IMR-90 (cell line): ENCODE measurements at regions not wholly inside any gene's neighbourhood (a gene's known extent, or its start where the extent isn't known, plus 50 kb on each side); places are given as distances from the start of the nearest gene placed in this dataset.

Source experiments
- ATAC-seq: fragments of 200-7000 bp; cut with Tn5 transposase; 2 replicates; pipeline ENCODE4 v1.9.1; 2020; ENCODE audit warnings: low read depth, mild to moderate bottlenecking, moderate library complexity
- BruUV-seq: library from RNA; stranded (reverse); fragments of 400-500 nt; replicated peaks from 2 replicates; lab custom pipeline; 2021; lab: Mats Ljungman, UMichigan
- CTCF ChIA-PET: fragments of 300-600 bp; formaldehyde crosslinking; extraction: SDS; loops from one replicate; lab custom pipeline; 2021; ENCODE audit warnings: antibody characterized with exemption; lab: Yijun Ruan, JAX
- POLR2A ChIA-PET: fragments of 300-600 bp; sonication (Branson Sonifier 250); formaldehyde crosslinking; loops from one replicate; lab custom pipeline; 2022; ENCODE audit warnings: antibody characterized with exemption; ENCODE audit not compliant: unreplicated experiment; lab: Charles Lee
- DNase-seq: peaks from one replicate; pipeline ENCODE4 v3.0.0; 2013
- H2AFZ ChIP-seq: replicated peaks from 2 replicates; pipeline ENCODE3; 2013; ENCODE audit warnings: low read length, mild to moderate bottlenecking; ENCODE audit not compliant: poor library complexity
- H2AK5ac ChIP-seq: 2 replicates; pipeline ENCODE4 v1.6.1; 2013; ENCODE audit warnings: low read depth, low read length, inconsistent platforms
- H2AK9ac ChIP-seq: replicated peaks from 2 replicates; pipeline ENCODE3; 2013; ENCODE audit warnings: mild to moderate bottlenecking, low read depth, low read length, moderate library complexity; ENCODE audit not compliant: poor library complexity
- H2BK120ac ChIP-seq: 2 replicates; pipeline ENCODE4 v1.6.1; 2013; ENCODE audit warnings: low read depth, low read length, inconsistent platforms
- H2BK15ac ChIP-seq: 3 replicates; pipeline ENCODE4 v1.6.1; 2013; ENCODE audit warnings: low read depth, low read length, inconsistent platforms
- H2BK20ac ChIP-seq: 2 replicates; pipeline ENCODE4 v1.6.1; 2013; ENCODE audit warnings: low read depth, mild to moderate bottlenecking, inconsistent platforms, low read length, moderate library complexity
- H2BK5ac ChIP-seq: 2 replicates; pipeline ENCODE4 v1.6.1; 2013; ENCODE audit warnings: mild to moderate bottlenecking, low read depth, low read length, inconsistent platforms; ENCODE audit not compliant: poor library complexity, severe bottlenecking
- H3K14ac ChIP-seq: replicated peaks from 2 replicates; pipeline ENCODE4 v1.6.1; 2013; ENCODE audit warnings: low read depth, low read length, inconsistent platforms
- H3K18ac ChIP-seq: 2 replicates; pipeline ENCODE4 v1.6.1; 2013; ENCODE audit warnings: low read depth, low read length, control low read depth
- H3K23ac ChIP-seq: 2 replicates; pipeline ENCODE4 v1.6.1; 2013; ENCODE audit warnings: low read depth, low read length, inconsistent platforms
- H3K27ac ChIP-seq: 2 replicates; pipeline ENCODE4 v1.5.1; 2013; ENCODE audit warnings: mild to moderate bottlenecking, control low read depth, low read length; ENCODE audit not compliant: insufficient read depth
- H3K27me3 ChIP-seq: 2 replicates; pipeline ENCODE4 v1.6.1; 2013; ENCODE audit warnings: low read length; ENCODE audit not compliant: control insufficient read depth, insufficient read depth
- H3K36me3 ChIP-seq: 2 replicates; pipeline ENCODE4 v1.6.1; 2013; ENCODE audit warnings: low read length, mixed read lengths; ENCODE audit not compliant: control insufficient read depth, insufficient read depth
- H3K4ac ChIP-seq: 2 replicates; pipeline ENCODE4 v1.6.1; 2013; ENCODE audit warnings: low read depth, low read length, inconsistent platforms
- H3K4me1 ChIP-seq: 2 replicates; pipeline ENCODE4 v1.6.1; 2013; ENCODE audit warnings: low read length, mixed read lengths; ENCODE audit not compliant: control insufficient read depth, insufficient read depth
- H3K4me2 ChIP-seq: 2 replicates; pipeline ENCODE4 v1.6.1; 2013; ENCODE audit warnings: low read depth, mild to moderate bottlenecking, control low read depth, low read length, moderate library complexity
- H3K4me3 ChIP-seq: 2 replicates; pipeline ENCODE4 v1.5.1; 2013; ENCODE audit warnings: low read depth, mild to moderate bottlenecking, control low read depth, low read length, moderate library complexity; ENCODE audit not compliant: insufficient read depth
- H3K56ac ChIP-seq: 2 replicates; pipeline ENCODE4 v1.6.1; 2013; ENCODE audit warnings: low read length, inconsistent platforms; ENCODE audit not compliant: insufficient read depth; ENCODE audit errors: extremely low read depth
- H3K79me1 ChIP-seq, 2 experiments: 2 replicates each; pipeline ENCODE4 v1.6.1; 2013; ENCODE audit warnings: low read length in 2 of 2, inconsistent platforms in 1 of 2, low read depth in 1 of 2
- H3K9ac ChIP-seq: 2 replicates; pipeline ENCODE4 v1.6.1; 2013; ENCODE audit warnings: low read depth, low read length, control low read depth
- H3K9me1 ChIP-seq: 2 replicates; pipeline ENCODE4 v1.6.1; 2013; ENCODE audit warnings: low read length, inconsistent platforms; ENCODE audit not compliant: insufficient read depth
- H3K9me3 ChIP-seq: 2 replicates; pipeline ENCODE4 v1.6.1; 2013; ENCODE audit warnings: low read length; ENCODE audit not compliant: control insufficient read depth, insufficient read depth
- H4K20me1 ChIP-seq: 2 replicates; pipeline ENCODE4 v1.6.1; 2013; ENCODE audit warnings: low read length, inconsistent platforms; ENCODE audit not compliant: insufficient read depth
- H4K5ac ChIP-seq: 2 replicates; pipeline ENCODE4 v1.6.1; 2013; ENCODE audit warnings: mild to moderate bottlenecking, low read depth, low read length, control low read depth
- H4K8ac ChIP-seq, 2 experiments: 2 replicates each; pipeline ENCODE4 v1.6.1; 2013; ENCODE audit warnings: low read depth in 2 of 2, low read length in 2 of 2, control low read depth in 1 of 2, inconsistent platforms in 1 of 2
- H4K91ac ChIP-seq: 2 replicates; pipeline ENCODE4 v1.6.1; 2013; ENCODE audit warnings: low read depth, low read length, inconsistent platforms; ENCODE audit not compliant: insufficient read depth
- BHLHE40 ChIP-seq: fragments of 150-350 bp; IDR thresholded peaks from 2 replicates; pipeline ENCODE4 v1.6.1; 2016; ENCODE audit warnings: mild to moderate bottlenecking, low read depth, low read length
- CEBPB ChIP-seq: IDR thresholded peaks from 2 replicates; pipeline ENCODE4 v1.6.1; 2012; ENCODE audit warnings: low read depth, low read length, improper control_type of control experiment
- CHD1 ChIP-seq: IDR thresholded peaks from 2 replicates; pipeline ENCODE4 v1.6.1; 2012; ENCODE audit warnings: low read depth, low read length, improper control_type of control experiment
- FOS ChIP-seq: fragments of 150-350 bp; IDR thresholded peaks from 2 replicates; pipeline ENCODE4 v1.6.1; 2016; ENCODE audit warnings: low read depth, low read length
- MAFK ChIP-seq: IDR thresholded peaks from 2 replicates; pipeline ENCODE4 v1.6.1; 2012; ENCODE audit warnings: low read depth, low read length, improper control_type of control experiment
- MAZ ChIP-seq: IDR thresholded peaks from 2 replicates; pipeline ENCODE4 v1.6.1; 2012; ENCODE audit warnings: low read depth, mild to moderate bottlenecking, low read length, improper control_type of control experiment, moderate library complexity, borderline replicate concordance
- MXI1 ChIP-seq: IDR thresholded peaks from 2 replicates; pipeline ENCODE4 v1.6.1; 2012; ENCODE audit warnings: low read depth, mild to moderate bottlenecking, low read length, moderate library complexity, borderline replicate concordance
- NFE2L2 ChIP-seq: fragments of 150-350 bp; IDR thresholded peaks from 2 replicates; pipeline ENCODE4 v1.6.1; 2016; ENCODE audit warnings: low read depth, mild to moderate bottlenecking, low read length
- POLR2A ChIP-seq: IDR thresholded peaks from 2 replicates; pipeline ENCODE4 v1.6.1; 2012; ENCODE audit warnings: mild to moderate bottlenecking, low read depth, low read length
- RAD21 ChIP-seq: IDR thresholded peaks from 2 replicates; pipeline ENCODE4 v1.6.1; 2012; ENCODE audit warnings: low read length, improper control_type of control experiment
- RCOR1 ChIP-seq: IDR thresholded peaks from 2 replicates; pipeline ENCODE4 v1.6.1; 2012; ENCODE audit warnings: mild to moderate bottlenecking, low read length, improper control_type of control experiment; ENCODE audit not compliant: insufficient replicate concordance
- RFX5 ChIP-seq: IDR thresholded peaks from 2 replicates; pipeline ENCODE4 v1.8.0; 2012; ENCODE audit warnings: low read depth, mild to moderate bottlenecking, low read length, moderate library complexity
- SMC3 ChIP-seq: fragments of 150-350 bp; IDR thresholded peaks from 2 replicates; pipeline ENCODE4 v1.6.1; 2016; ENCODE audit warnings: low read depth, mild to moderate bottlenecking, antibody characterized with exemption, low read length, moderate library complexity
- WGBS, 2 experiments: methylation state at CpG; one replicate each; pipeline versions ENCODE4 v1.1.5 to v1.1.7; 2013; ENCODE audit warnings: missing lambda C conversion rate in 2 of 2; ENCODE audit not compliant: insufficient read length in 1 of 2; ENCODE audit errors: extremely low coverage in 2 of 2; 5-methylcytosine and 5-hydroxymethylcytosine counted together
- dilution Hi-C: fragments of 300-500 bp; cut with HindIII; formaldehyde crosslinking; loops from one replicate; pipeline ENCODE4 v1.14.3; 2018; ENCODE audit warnings: low sequenced_read_pairs; ENCODE audit not compliant: unreplicated experiment
- in situ Hi-C: fragments of 300-500 bp; cut with MboI; formaldehyde crosslinking; loops from 3 replicates; pipeline ENCODE4 v1.14.3; 2019; ENCODE audit warnings: low sequenced_read_pairs, inconsistent platforms, mixed read lengths
- intact Hi-C: fragments of 100-400 bp; cut with micrococcal nuclease; formaldehyde crosslinking; loops from 2 replicates; pipeline ENCODE4 v1.10.0; 2022
- TF ChIP-seq, protein P1 (sequence below): conservative IDR thresholded peaks from 2 replicates; pipeline ENCODE4 v1.5.1; 2012; ENCODE audit warnings: mild to moderate bottlenecking, low read depth, low read length, improper control_type of control experiment
- TF ChIP-seq, protein P2 (sequence below): fragments of 150-350 bp; IDR thresholded peaks from 2 replicates; pipeline ENCODE4 v1.6.1; 2016; ENCODE audit warnings: low read depth, mild to moderate bottlenecking, low read length, moderate library complexity, borderline replicate concordance
- TF ChIP-seq, protein P3 (sequence below): fragments of 150-350 bp; IDR thresholded peaks from 2 replicates; pipeline ENCODE4 v1.6.1; 2017; ENCODE audit warnings: mild to moderate bottlenecking, antibody characterized with exemption, low read length, low read depth

DNA sequence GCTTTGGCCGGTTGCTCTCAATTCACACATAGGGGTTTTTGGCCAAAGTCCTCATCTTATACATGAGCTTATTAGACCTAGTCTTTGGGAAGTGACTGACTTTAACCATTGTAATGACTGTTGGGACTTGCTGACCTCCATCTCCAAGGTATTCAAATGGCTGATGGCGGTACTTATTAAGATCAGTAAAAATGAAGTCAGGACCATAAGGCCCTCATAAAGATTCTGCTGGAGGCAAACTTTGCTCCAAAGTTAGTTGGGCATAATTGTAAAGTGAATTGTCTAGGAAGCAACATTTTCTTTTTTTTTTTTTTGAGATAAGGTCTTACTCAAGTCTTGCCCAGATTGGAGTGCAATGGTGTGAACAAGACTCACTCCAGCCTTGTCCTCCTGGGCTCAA lies 76.3 kb upstream of the MKLN1 start:
- no peak overlapping the region; the same call in 1 of the 2 replicates for H2AK5ac ChIP-seq
- no TSS peak for BruUV-seq
- H2BK20ac ChIP-seq, result no peak overlapping the region
- H3K9me3 ChIP-seq, result peaks cover 11% of the 10 kb centered on the region
- DNase-seq (no peak), ATAC-seq (no peak)
- H4K8ac ChIP-seq, result no peak overlapping the region
- intact Hi-C loops (no loop called here), dilution Hi-C loops (no loop called here), in situ Hi-C loops (no loop called here)
- H3K4me2 ChIP-seq, result no peak overlapping the region
- no peak overlapping the region for H2BK5ac ChIP-seq
- no peak overlapping the region for H3K56ac ChIP-seq
- no peak overlapping the region for H4K91ac ChIP-seq
- no peak overlapping the region for H3K14ac ChIP-seq
- peaks cover 13% of the 10 kb centered on the region for H3K4me1 ChIP-seq
- H3K79me1 ChIP-seq, result no peaks in the 10 kb centered on the region
- H3K27ac ChIP-seq, result no peak overlapping the region
- no peak overlapping the region for H2AFZ ChIP-seq
- H3K4me3 ChIP-seq, result no peak overlapping the region
- no peak overlapping the region for H3K9ac ChIP-seq
- no peaks in the 10 kb centered on the region for H3K27me3 ChIP-seq
- peaks cover 11% of the 10 kb centered on the region for H3K9me1 ChIP-seq
- CTCF ChIA-PET, result interaction anchor here (1.1 kb wide), 1 partner anchor 16 kb away, joined by 3 read pairs; no protein-coding TSS in a partner anchor
- TF ChIP-seq CHD1, result no peak
- no peak for TF ChIP-seq FOS
- no peak for TF ChIP-seq MXI1
- TF ChIP-seq RFX5, result no peak
- TF ChIP-seq, protein P1, sequence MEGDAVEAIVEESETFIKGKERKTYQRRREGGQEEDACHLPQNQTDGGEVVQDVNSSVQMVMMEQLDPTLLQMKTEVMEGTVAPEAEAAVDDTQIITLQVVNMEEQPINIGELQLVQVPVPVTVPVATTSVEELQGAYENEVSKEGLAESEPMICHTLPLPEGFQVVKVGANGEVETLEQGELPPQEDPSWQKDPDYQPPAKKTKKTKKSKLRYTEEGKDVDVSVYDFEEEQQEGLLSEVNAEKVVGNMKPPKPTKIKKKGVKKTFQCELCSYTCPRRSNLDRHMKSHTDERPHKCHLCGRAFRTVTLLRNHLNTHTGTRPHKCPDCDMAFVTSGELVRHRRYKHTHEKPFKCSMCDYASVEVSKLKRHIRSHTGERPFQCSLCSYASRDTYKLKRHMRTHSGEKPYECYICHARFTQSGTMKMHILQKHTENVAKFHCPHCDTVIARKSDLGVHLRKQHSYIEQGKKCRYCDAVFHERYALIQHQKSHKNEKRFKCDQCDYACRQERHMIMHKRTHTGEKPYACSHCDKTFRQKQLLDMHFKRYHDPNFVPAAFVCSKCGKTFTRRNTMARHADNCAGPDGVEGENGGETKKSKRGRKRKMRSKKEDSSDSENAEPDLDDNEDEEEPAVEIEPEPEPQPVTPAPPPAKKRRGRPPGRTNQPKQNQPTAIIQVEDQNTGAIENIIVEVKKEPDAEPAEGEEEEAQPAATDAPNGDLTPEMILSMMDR, result no peak
- no peak for TF ChIP-seq RCOR1
- no peak for TF ChIP-seq RAD21
- TF ChIP-seq, protein P2, sequence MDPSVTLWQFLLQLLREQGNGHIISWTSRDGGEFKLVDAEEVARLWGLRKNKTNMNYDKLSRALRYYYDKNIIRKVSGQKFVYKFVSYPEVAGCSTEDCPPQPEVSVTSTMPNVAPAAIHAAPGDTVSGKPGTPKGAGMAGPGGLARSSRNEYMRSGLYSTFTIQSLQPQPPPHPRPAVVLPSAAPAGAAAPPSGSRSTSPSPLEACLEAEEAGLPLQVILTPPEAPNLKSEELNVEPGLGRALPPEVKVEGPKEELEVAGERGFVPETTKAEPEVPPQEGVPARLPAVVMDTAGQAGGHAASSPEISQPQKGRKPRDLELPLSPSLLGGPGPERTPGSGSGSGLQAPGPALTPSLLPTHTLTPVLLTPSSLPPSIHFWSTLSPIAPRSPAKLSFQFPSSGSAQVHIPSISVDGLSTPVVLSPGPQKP, result no peak
- no peak for TF ChIP-seq CEBPB
- TF ChIP-seq, protein P3, sequence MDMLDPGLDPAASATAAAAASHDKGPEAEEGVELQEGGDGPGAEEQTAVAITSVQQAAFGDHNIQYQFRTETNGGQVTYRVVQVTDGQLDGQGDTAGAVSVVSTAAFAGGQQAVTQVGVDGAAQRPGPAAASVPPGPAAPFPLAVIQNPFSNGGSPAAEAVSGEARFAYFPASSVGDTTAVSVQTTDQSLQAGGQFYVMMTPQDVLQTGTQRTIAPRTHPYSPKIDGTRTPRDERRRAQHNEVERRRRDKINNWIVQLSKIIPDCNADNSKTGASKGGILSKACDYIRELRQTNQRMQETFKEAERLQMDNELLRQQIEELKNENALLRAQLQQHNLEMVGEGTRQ, result no peak
- no peak for TF ChIP-seq SMC3
- TF ChIP-seq BHLHE40, result no peak
- TF ChIP-seq NFE2L2, result no peak
- TF ChIP-seq MAFK, result no peak
- TF ChIP-seq POLR2A, result no peak
- TF ChIP-seq MAZ, result no peak
- 0 out of 2 replicates have a peak, but pooled peaks cover 4% of the 10 kb centered on the region for H4K20me1 ChIP-seq
- no peak overlapping the region for H2BK120ac ChIP-seq
- no CpG with 5 or more reads among the region's 2 CpGs for WGBS, 2 experiments
- no peaks in the 10 kb centered on the region for H3K36me3 ChIP-seq
- H2BK15ac ChIP-seq, result no peak overlapping the region
- H3K18ac ChIP-seq, result no peak overlapping the region
- no peak overlapping the region for H3K23ac ChIP-seq
- H3K4ac ChIP-seq, result no peak overlapping the region
- no peak overlapping the region for H2AK9ac ChIP-seq
- no peak overlapping the region for H4K5ac ChIP-seq
- POLR2A ChIA-PET, result no interaction called here
